HG02798 (cell line): ENCODE measurements at regions not wholly inside any gene's neighbourhood (a gene's known extent, or its start where the extent isn't known, plus 50 kb on each side); places are given as distances from the start of the nearest gene placed in this dataset.

ENCODE experiments used
- ATAC-seq: cut with Tn5 transposase; IDR thresholded peaks from one replicate; pipeline ENCODE4 v1.9.1; 2021; ENCODE audit warnings: mild to moderate bottlenecking; ENCODE audit not compliant: unreplicated experiment, poor library complexity

DNA sequence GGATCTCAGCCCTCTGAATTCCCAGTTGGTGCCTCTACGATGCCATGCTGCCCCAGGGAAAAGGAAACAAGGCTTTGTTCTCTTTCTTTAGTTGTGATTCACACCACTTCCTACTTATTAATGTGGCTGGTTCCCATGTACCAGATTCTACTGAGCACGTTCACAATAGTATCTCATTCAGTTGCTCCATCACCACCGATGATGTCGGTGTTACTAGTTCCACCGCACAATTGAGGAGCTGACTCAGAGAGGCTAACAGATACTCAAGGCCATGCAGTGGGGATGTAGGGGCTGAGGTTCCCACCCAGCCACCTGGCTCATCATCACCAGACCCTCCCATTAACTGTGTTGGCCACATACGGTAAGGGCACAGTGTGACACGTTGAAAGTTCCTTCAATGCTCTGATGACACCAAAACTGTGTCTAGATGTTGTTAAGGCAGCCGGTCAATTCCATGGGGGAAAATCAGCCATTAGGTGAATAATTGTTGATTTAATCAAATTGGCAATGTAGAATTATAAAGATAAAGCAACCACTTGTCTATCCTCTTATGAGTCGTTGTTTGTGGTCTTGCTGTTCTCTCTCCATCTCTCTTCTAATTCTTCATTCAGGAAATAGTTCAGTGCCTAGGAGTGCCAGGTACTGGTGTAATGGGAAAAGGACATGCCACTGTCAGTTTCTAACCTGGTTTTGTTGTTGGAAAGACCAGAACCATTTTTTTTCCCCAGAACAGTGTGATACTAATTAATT, 244.2 kb upstream of the CRY1 start:
- no peak for ATAC-seq

DNA sequence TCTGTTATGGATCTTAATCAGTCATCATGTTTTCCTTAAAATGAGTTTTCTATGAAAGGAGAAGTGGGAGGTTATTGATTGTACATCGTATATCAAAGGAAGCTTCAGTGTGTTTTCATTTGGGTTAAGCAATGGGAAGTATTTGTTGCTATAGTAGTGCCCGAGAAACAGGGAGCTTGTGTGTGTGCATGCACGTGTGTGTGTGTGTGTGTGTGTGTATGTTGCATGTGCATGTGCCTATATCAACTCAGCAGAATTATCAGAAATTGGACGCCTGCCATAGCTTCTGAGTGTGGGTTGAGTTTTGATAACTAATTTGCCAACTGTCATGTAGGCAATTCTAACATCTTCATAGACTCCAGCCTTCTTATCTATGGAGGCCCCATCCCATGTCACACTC, 246.1 kb upstream of the CRY1 start:
- no peak for ATAC-seq

DNA sequence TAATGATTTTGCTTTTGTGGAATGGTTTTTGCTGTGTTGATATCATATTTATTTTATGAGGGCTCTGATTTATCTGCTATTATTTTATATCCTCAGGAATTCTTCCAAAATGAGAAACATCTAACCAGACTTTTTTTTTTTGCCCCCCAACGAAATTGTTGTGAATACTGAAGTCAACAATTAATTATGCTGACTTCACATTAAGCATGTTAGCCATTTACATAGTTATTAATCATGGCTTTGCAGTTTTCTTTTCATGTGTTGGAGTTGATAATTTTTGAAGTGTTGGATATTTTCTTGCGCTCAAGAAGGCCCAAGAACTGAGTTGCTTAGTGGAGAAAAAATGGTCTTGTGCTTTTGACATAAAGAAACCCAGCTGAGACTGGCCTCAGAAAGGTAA, 246.6 kb upstream of the CRY1 start:
- no peak for ATAC-seq

DNA sequence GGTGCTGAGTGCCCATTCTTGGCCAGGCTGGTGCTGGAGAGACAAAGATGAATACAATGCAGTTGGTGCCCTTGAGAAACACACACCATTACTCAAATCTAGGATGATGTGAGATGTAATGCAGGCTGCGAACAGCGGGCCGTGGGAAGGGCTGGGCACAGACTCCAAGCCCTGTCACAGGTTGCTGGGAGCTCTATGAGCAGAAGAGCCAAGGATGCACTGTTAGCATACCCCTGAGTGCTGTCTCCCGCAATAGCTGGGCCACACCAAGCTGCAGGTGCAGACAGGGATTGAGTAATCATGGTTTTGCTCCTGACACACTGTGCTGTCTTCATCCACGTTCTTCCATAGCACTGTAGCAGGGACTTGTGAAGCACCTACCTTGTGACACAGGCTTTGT, 247.5 kb upstream of the CRY1 start:
- no peak for ATAC-seq

DNA sequence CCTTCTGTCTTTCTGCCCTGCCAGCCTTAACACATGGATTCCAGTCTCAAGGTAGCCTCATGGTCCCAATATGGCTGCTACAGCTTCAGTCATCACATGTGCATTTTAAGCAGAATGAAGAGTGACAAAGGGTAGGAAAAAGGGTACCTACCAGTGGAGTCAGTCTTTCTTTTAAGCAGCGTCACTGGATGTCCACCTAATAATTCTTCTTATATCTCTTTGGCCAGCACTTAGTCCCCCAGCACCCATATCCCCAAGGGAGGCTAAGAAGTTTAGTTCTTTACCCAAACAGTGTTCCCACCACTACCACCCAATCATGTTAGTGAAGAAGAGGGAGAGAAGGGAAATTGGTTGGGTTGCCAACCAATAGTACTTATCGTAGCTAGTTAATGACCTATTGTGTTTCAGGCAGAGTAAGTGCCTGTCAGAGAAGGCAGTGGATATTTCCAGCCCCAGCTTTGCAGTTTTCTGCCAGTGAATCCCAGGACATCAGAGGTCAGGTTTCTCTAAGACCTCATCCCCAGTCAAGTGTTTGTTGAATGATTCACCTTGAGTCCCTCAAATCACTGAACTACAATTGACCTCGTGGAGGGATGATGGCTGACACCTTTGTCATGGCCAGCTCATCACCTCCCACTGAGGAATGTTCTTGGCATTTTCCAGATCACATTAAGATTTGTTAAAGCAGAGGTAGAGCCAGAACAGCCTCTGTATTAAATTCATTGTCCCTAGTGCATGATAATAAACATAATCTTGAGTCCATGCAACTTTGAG, 250.9 kb upstream of the CRY1 start:
- no peak for ATAC-seq

DNA sequence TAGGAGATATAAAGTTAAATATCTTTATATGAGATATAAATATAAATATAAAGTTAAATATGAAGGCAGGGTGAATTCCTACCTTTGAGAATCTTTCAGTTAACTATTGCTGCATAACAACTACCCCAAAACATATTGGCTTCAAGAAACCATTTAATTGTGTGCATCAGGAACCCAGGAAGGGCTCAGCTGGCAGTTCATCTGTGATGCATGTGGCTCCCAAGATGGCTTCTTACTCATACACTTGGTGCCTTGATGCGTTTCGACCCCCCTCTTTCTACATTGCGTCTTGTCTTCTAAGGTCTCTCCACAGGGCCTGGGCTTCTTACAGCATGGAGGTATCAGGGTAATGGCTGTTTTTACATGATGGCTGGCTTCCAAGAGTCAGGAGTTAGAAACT, 253.9 kb upstream of the CRY1 start:
- no peak for ATAC-seq

DNA sequence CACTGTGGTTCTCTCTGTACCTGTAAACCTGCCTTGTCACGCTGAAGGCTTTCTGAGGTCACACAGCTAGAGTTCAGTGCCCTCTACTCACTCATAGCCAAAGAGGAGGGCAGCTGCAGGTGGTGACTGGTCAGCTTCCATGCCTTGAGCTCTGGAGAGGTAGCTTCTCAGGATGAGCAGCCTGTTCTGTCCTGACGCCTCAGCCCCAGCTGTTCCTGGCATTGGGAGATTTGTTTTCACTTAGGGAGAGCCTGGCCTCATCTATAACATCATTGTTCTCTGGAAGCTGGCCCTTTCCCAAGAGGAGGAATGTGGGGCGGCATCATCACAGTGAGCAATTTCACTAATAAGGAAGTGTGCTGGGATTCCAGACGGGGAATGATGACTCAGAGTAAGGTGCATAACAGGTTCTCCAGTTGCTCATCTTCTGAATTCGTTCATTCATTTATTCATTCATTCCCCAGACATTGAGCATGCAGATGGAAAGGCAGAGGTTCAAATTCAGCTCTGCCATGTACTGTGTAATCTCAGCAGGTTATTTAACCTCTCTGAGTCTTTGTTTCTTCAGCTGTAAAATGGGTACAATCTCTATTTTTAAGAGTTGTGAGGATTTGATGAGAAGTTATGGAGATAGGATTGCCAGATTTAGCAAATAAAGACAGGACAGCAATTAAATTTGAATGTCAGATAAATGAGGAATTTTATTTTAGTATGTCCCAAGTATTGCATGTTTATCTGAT, 255.8 kb upstream of the CRY1 start:
- ATAC-seq, result no peak

DNA sequence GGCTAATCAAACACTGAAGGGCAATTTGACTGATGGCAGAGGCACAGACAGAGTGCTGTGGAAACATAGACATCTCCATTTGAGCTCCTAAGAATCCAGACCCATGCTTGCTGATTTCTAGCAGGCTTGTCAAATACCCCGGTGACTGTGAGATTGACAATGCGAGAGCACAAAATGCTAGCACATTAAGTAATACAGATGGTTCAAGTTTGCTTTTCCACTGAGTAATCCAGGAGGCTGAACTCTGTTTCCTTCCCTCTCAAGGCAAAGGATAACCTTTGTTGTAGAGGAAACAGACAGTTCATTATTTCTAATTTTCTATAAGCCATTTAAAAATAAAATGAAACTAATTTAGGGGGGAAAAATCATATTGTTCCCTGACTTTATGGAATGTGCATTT, 256.5 kb upstream of the CRY1 start:
- no peak for ATAC-seq

DNA sequence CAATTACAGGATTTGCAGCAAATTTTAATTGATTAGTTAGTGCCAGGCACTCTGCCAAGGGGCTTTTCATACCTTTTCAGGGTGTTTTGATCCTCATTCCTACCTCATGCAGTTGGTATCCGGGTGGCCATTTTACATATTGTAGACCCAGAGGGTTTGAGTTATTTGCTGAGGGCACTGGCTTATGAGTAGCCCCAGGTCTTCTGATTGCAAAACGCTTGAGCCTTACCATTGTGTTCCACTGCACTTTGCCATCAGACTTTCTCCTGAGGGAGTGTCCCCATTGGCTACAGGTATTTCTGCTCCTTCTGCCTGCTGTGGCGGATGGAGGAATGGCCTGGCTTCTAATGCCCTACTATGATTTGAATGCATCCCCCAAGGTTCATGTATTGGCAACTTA, 257.8 kb upstream of the CRY1 start:
- no peak for ATAC-seq

DNA sequence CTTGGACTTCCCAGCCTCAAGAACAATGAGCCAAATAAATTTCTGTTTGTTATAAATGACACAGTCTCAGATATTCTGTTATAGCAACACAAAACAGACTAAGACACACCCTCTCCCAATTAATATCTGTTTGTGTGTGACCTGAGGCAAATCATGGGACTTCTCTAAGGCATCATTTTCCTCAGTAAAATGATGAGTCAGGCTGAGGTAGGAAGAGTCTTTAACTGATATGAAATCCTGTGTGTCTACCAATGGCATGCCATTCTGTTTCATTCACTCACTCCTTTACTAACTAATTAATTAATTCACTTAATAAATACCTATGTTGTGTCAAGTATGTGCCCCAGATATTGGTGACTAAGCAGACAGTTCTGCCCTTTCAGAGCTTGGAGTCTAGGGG, 258.4 kb upstream of the CRY1 start:
- no peak for ATAC-seq

DNA sequence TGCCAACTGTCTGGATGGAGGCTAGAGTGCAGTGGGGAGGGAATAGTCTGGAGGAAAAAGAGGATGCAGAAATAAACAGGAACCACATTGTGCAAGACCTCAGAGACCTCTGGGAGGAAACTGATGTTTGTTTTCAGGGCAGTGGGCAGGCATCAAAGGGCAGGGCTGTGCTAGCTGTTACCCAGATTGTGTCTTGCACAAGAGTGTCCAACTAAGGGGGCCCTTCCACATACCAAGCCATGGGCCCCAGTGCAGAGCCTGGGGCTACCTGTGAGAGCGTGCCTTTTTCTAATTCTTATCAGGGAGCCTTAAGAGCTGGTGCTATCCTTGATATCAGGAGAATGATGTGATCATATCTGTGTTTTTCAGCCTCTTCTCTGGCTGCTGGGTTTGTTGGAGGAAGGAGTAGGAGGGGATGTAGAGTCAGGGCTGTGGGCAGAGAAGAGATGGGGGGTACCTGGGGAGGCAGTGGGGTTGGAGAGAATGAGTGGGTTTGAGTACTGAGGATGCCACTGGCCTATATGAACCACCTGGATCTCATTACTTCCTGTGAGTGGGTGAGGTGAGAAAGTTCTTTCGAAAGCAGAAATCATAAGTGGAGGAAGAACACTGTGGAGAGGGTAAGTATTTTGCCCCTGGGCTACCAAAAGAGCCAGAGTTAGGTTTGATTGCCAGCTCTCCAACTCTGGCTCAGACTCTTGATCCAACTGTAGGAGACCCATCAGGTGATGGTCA, 259.2 kb upstream of the CRY1 start:
- no peak for ATAC-seq

DNA sequence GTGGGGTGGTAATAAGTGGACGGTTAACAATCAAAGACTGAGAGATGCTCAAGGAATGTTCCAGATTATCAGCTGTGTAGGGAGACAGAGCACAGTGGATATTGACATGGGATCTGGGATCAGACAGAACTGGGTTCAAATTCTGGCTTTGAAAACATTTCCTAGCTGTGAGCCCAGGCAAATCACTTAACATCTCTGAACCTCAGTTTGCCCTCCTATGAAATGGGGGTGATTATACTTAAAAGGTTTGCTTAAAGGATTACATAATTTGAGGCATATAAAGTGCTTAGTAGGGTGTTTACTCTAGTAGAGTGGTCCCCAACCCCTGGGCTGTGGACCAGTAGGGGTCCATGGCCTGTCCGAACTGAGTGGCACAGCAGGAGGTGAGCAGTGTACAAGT, 260.0 kb upstream of the CRY1 start:
- ATAC-seq, result no peak

DNA sequence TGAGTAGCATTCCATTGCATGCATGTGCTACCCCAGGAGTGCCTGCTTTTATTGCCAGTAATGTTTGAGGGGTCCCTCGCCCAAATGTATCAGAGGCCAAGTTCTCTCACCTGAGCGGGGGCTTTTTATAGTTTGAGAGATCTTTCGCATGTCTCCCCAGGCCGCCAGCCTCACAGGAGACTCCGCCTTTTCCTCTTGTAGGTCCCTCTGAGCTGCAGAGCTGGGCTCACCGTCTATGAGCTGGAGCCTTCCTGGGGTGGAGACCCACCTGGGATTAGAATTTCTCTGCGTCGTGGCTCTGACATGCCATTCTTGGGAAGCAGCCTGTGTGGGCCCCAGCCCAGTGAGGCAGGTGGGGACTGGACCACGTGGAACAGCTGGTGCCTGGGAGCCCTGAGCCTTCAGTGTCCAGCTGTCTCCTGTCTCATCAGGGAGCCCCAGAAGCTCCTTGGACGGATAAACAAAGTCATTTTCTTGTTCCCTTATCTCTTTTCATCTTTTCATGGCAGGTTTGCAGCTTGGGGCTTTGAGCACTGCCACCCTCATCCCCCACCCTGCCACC, 261.7 kb upstream of the CRY1 start:
- ATAC-seq, result no peak

DNA sequence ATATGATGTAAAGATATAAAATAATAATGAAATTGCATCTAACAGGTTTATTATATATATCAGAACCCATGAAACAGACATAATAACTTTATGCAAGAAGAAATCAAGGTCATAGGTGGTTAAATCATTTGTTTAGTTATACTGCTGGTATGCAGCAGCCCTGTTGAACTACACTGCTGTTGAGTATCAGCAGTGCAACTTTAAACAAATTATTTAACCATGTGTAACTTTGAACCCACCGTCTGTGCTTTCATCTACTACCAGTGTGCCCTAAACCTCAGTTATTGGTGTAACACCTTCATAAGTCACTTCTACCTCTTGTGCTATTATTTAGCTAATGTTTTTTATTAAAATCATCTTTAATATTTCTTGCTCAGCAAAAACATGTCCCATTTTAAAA, 262.3 kb upstream of the CRY1 start:
- no peak for ATAC-seq

DNA sequence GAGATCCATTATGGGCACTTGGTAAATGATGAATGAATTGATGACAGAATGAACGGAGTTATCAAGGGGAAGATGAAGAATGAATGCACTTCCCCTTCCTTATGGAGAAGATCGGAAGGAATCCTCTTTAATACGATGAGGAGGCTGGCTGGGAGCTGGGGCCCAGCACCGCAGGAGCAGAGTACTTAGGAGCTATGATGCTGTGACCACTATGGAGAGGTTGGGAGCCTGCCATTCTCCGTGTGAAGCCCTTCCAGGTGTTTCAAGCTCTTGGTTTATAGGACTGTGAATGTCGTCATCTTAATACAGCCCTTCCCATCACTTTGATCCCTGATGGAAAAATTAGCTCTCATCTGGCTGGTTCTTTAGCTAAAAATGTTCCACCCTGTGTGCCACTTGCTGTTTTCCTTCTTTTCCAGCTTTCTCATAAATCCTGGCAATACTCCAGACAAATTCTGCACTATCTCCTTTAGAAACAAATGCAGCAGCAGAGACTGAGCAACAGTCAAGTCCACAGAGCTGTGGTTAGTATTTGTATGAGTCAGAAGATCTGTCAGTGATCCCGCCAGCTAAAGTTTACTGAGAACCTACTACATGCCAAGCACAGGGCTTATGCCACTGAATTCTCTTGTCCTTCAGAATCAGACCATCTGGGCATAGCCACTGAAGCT, 263.1 kb upstream of the CRY1 start:
- no peak for ATAC-seq

DNA sequence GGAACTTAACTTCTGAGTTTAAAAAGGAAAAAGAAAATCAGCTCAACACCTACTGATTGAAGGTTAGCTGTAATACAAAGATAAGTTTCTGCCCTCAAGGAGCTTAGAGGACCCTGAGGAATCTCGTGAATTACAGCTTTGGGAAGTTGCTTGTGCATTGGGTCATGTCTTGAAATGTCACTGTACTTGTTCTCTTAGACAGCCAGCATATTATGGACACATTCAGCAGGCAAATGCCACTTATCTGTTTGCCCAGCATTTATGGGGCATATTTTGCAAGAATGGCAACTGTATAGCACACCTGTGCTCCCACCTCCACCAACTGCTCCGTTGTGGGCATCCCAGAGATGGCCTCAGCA, 263.6 kb upstream of the CRY1 start:
- no peak for ATAC-seq

DNA sequence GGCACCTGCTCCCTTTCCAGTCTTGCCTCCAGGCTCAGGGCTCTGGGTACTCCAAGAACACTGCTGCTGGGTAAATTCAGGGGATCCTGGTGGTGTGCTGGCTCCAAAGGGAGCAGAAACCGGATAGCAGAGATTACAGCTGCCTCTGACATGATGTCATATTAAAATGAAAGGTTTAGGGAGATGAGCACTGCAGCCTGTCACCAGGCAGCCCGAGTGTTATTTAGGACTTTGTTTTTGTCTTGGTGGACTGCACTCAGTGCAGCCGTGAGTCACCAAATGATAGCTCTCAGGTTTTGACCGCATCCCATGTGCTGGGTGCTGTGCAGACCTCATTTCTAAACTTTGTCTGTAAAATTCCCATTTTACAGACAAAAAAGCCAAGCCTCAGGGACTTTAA, 266.0 kb upstream of the CRY1 start:
- no peak for ATAC-seq

DNA sequence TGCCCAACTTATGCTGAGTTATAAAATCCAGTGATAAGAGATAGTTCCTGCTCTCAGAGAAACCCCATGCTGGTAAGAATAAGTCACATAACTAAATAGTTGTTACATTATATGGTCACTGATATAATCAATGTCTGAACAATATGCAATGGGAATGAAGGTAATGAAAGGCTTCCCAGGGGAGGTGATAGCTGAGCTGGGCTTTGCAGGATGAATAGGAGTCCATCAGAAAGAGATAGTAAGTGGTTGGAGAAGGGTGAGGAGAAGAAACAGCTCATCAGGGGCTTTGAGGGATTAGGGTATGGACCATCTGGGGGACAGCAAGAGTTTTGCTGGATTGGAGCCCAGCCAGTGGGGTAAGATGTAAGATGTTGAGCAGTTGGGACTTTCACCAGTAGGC, 266.7 kb upstream of the CRY1 start:
- ATAC-seq, result no peak

DNA sequence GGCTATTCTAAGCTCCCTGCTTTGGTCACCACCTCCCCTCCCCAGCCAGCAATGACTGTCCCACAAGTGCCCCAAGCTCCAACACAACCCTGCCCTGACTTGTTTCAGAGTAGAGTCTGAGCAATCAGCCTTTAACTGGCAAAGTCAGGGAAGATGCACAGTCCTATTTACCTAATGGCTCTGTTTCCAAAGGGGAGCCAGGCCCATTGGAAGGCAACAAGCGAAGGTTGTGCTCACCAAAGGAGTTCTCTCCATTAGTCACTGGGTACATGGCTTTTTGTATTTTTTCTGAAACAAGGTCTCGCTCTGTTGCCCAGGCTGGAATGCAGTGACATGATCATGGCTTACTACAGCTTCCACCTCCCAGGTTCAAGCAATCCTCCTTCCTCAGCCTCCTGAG, 267.1 kb upstream of the CRY1 start:
- ATAC-seq, result no peak

DNA sequence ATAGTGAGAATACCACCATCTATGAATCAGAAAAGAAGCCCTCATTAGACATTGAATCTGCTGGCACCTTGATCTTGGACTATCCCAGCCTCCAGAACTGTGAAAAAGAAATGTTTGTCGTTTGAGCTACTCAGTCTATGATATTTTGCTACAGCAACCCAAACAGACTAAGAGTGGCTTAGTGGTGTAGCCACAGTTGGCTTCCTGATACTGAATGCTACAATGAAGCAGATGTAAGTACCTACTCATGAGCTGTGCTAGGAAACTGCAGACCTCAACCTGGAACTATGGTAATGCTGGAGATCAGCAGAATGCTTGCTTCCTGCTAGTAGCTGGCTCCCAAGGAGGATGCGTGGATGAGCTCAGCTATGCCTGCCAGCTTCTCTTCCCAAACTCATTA, 268.6 kb upstream of the CRY1 start:
- ATAC-seq, result no peak
